Endodermal cell (in vitro differentiated cells): ENCODE measurements at regions not wholly inside any gene's neighbourhood (a gene's known extent, or its start where the extent isn't known, plus 50 kb on each side); places are given as distances from the start of the nearest gene placed in this dataset.

Source experiments
- DNase-seq: peaks from one replicate; pipeline ENCODE4 v3.0.0-alpha.2; 2017
- H3K27ac ChIP-seq: 2 replicates; pipeline ENCODE4 v1.5.1; 2013; ENCODE audit warnings: mild to moderate bottlenecking, low read depth, low read length, moderate library complexity
- H3K27me3 ChIP-seq: 2 replicates; pipeline ENCODE4 v1.6.1; 2013; ENCODE audit warnings: mild to moderate bottlenecking, low read length, moderate library complexity; ENCODE audit not compliant: insufficient read depth, control insufficient read depth, poor library complexity, severe bottlenecking
- H3K36me3 ChIP-seq: 2 replicates; pipeline ENCODE4 v1.7.0; 2013; ENCODE audit warnings: mild to moderate bottlenecking, low read length, moderate library complexity; ENCODE audit not compliant: control insufficient read depth, insufficient read depth
- H3K4me1 ChIP-seq: one replicate; pipeline ENCODE4 v1.7.0; 2013; ENCODE audit warnings: low read length; ENCODE audit not compliant: control insufficient read depth, insufficient read depth
- H3K4me3 ChIP-seq: 2 replicates; pipeline ENCODE4 v1.5.1; 2013; ENCODE audit warnings: mild to moderate bottlenecking, low read length, moderate library complexity
- H3K9ac ChIP-seq: 2 replicates; pipeline ENCODE4 v1.6.1; 2013; ENCODE audit warnings: mild to moderate bottlenecking, low read length, moderate library complexity; ENCODE audit not compliant: poor library complexity, severe bottlenecking; ENCODE audit errors: extremely low read depth
- H3K9me3 ChIP-seq: 2 replicates; pipeline ENCODE4 v1.6.1; 2013; ENCODE audit warnings: mild to moderate bottlenecking, low read length, moderate library complexity; ENCODE audit not compliant: control insufficient read depth
- H3K27ac Mint-ChIP-seq: 2 replicates; pipeline ENCODE4 v1.8.0; 2020; ENCODE audit warnings: mixed read lengths
- H3K27me3 Mint-ChIP-seq: 2 replicates; pipeline ENCODE4 v1.8.0; 2021; ENCODE audit warnings: mild to moderate bottlenecking, mixed read lengths; ENCODE audit not compliant: insufficient read depth
- H3K36me3 Mint-ChIP-seq: 2 replicates; pipeline ENCODE4 v1.8.0; 2020; ENCODE audit warnings: low read depth, mixed read lengths
- H3K4me1 Mint-ChIP-seq: 2 replicates; pipeline ENCODE4 v1.8.0; 2020; ENCODE audit warnings: mixed read lengths
- H3K4me3 Mint-ChIP-seq: 2 replicates; pipeline ENCODE4 v1.8.0; 2020; ENCODE audit warnings: mild to moderate bottlenecking, moderate library complexity, mixed read lengths
- H3K9me3 Mint-ChIP-seq: 2 replicates; pipeline ENCODE4 v1.8.0; 2020; ENCODE audit warnings: mild to moderate bottlenecking, mixed read lengths
- CTCF ChIP-seq: fragments of 200-600 bp; sonication (generic); conservative IDR thresholded peaks from 2 replicates; pipeline ENCODE4 v1.5.0; 2021; ENCODE audit warnings: antibody characterized with exemption, mild to moderate bottlenecking
- WGBS, 2 experiments: methylation state at CpG; one replicate each; pipeline versions ENCODE4 v1.1.5 to v1.1.7; 2013; ENCODE audit warnings: missing lambda C conversion rate in 2 of 2, mixed read lengths in 1 of 2; ENCODE audit not compliant: insufficient coverage in 1 of 2, insufficient read length in 1 of 2; 5-methylcytosine and 5-hydroxymethylcytosine counted together

- WGBS, 2 experiments, result 92 to 95% methylated on average over 1 to 2 of the region's 2 CpGs
- Mint-ChIP-seq H3K4me3 (no peak overlapping the region), H3K27me3 (no peaks in the 10 kb centered on the region), H3K36me3 (no peaks in the 10 kb centered on the region), H3K9me3 (no peaks in the 10 kb centered on the region), H3K4me1 (no peaks in the 10 kb centered on the region), H3K27ac (no peak overlapping the region)
- Histone ChIP-seq H3K9me3 (no peaks in the 10 kb centered on the region), H3K27me3 (no peaks in the 10 kb centered on the region), H3K27ac (no peak overlapping the region), H3K9ac (no peak overlapping the region), H3K4me3 (no peak overlapping the region), H3K36me3 (no peaks in the 10 kb centered on the region), H3K4me1 (no peaks in the 10 kb centered on the region)
- DNase-seq, result no peak
- TF ChIP-seq CTCF, result no peak
Observed at GRCh38 chr13:85314686-85315085, 484.5 kb downstream of the SLITRK6 start.

DNA sequence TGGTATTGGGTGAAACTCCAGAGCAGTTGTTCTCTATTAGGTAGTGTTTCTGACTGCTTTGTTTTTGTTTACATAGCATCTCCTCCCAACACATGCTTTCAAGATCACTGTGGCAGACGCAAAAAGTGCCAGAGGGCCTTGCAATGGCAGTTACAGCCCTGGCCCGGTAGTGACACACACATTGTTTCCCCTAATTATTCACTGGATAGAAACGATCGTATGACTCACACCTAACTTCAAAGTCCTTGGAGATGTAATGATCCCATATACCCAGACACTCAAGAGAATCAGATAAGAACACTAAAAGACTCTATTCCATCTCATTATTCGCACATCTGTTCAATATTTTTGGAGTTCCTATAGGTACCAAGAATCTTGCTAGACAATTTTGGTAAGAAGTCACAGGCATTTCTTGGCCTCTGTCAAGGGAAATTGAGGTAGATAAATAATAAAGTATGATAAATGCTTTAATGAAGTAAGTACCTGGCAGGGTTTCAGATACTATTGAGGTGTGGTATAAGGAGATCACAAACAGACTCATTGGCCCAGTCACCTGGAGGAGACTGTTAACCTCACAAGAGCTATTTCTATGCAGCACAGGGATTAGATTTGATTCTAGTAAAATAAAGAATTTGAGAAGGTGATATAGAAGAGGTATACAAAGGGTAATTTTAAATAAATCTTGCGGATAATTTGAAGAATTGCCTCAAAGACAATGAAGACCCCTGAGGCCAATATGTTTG, 485.3 kb downstream of the SLITRK6 start:
- no peaks in the 10 kb centered on the region for H3K9me3 ChIP-seq
- Mint-ChIP-seq H3K36me3 (no peaks in the 10 kb centered on the region), H3K27me3 (no peaks in the 10 kb centered on the region), H3K9me3 (no peaks in the 10 kb centered on the region), H3K27ac (peak overlapping the region; percentile 33), H3K4me1 (no peaks in the 10 kb centered on the region), H3K4me3 (no peak overlapping the region)
- no peaks in the 10 kb centered on the region for H3K36me3 ChIP-seq
- H3K9ac ChIP-seq, result no peak overlapping the region
- H3K27me3 ChIP-seq, result no peaks in the 10 kb centered on the region
- 74 to 88% methylated on average over 5 to 6 of the region's 6 CpGs for WGBS, 2 experiments
- H3K4me3 ChIP-seq, result no peak overlapping the region
- no peaks in the 10 kb centered on the region for H3K4me1 ChIP-seq
- peak; percentile 50 for DNase-seq
- H3K27ac ChIP-seq, result no peak overlapping the region
- TF ChIP-seq CTCF, result no peak

GRCh38 chr13:85312071-85312470, 487.1 kb downstream of the SLITRK6 start:
- H3K27ac ChIP-seq, result no peak overlapping the region
- no peak overlapping the region for H3K4me3 ChIP-seq
- Mint-ChIP-seq H3K9me3 (no peaks in the 10 kb centered on the region), H3K27me3 (no peaks in the 10 kb centered on the region), H3K36me3 (no peaks in the 10 kb centered on the region), H3K4me3 (no peak overlapping the region), H3K4me1 (no peaks in the 10 kb centered on the region), H3K27ac (no peak overlapping the region)
- no peaks in the 10 kb centered on the region for H3K36me3 ChIP-seq
- H3K4me1 ChIP-seq, result no peaks in the 10 kb centered on the region
- TF ChIP-seq CTCF, result no peak
- no peaks in the 10 kb centered on the region for H3K9me3 ChIP-seq
- no peak for DNase-seq
- 89 to 94% methylated on average over 3 to 4 of the region's 4 CpGs for WGBS, 2 experiments
- no peak overlapping the region for H3K9ac ChIP-seq
- H3K27me3 ChIP-seq, result peaks cover 1% of the 10 kb centered on the region
